Endothelial cell of umbilical vein (primary cell): ENCODE measurements at regions not wholly inside any gene's neighbourhood (a gene's known extent, or its start where the extent isn't known, plus 50 kb on each side); places are given as distances from the start of the nearest gene placed in this dataset.

Experiments
- BruUV-seq: library from RNA; stranded (reverse); fragments of 400-500 nt; replicated peaks from 2 replicates; lab custom pipeline; 2021; lab: Mats Ljungman, UMichigan
- CTCF ChIA-PET: fragments of 300-600, 350-600 bp; sonication (Branson Sonifier 250); formaldehyde crosslinking; loops from one replicate; lab custom pipeline; 2021; ENCODE audit warnings: antibody characterized with exemption, inconsistent platforms; lab: Charles Lee
- POLR2A ChIA-PET: fragments of 300-600, 350-600 bp; sonication (Branson Sonifier 250); formaldehyde crosslinking; loops from one replicate; lab custom pipeline; 2021; ENCODE audit warnings: antibody characterized with exemption, inconsistent platforms; lab: Charles Lee
- DNase-seq: peaks from one replicate; pipeline ENCODE4 v3.0.0-alpha.2; 2011; ENCODE audit warnings: low read depth, low spot score
- FAIRE-seq: peaks from 2 replicates; lab custom pipeline; 2011; peaks lifted over from hg19 to GRCh38; lab: Jason Lieb, UNC
- H2AFZ ChIP-seq: 2 replicates; pipeline ENCODE4 v1.6.0; 2012; ENCODE audit warnings: low read depth, low read length, control low read depth, inconsistent platforms
- H3K27ac ChIP-seq: 2 replicates; pipeline ENCODE4 v1.5.1; 2011; ENCODE audit warnings: low read depth, mild to moderate bottlenecking, control low read depth, low read length, moderate library complexity; ENCODE audit not compliant: insufficient read depth
- H3K27me3 ChIP-seq, 2 experiments: 2 replicates each; pipeline versions ENCODE4 v1.6.0 to v1.6.1; 2011; ENCODE audit warnings: low read length in 2 of 2, mixed read lengths in 1 of 2; ENCODE audit not compliant: control insufficient read depth in 2 of 2, insufficient read depth in 2 of 2
- H3K36me3 ChIP-seq, 2 experiments: 2 replicates in 1 of 2; 3 replicates in 1 of 2; pipeline ENCODE4 v1.5.1; 2011; ENCODE audit warnings: low read length in 2 of 2, mild to moderate bottlenecking in 1 of 2, moderate library complexity in 1 of 2; ENCODE audit not compliant: control insufficient read depth in 2 of 2, insufficient read depth in 2 of 2; ENCODE audit errors: extremely low read depth in 1 of 2
- H3K4me1 ChIP-seq: 3 replicates; pipeline ENCODE4 v1.5.1; 2011; ENCODE audit warnings: mild to moderate bottlenecking, low read length; ENCODE audit not compliant: control insufficient read depth, insufficient read depth; ENCODE audit errors: extremely low read depth
- H3K4me2 ChIP-seq: 2 replicates; pipeline ENCODE4 v1.6.1; 2011; ENCODE audit warnings: low read length, control low read depth, mixed read lengths; ENCODE audit not compliant: insufficient read depth
- H3K4me3 ChIP-seq, 3 experiments: fragments of 200-600 bp in 1 of 3; sonication (generic), shearing (Covaris generic) in 1 of 3; replicated peaks in 1 of 3; 2 replicates each; pipeline ENCODE4 v1.5.1; 2011 to 2016; ENCODE audit warnings: control low read depth in 3 of 3, low read length in 3 of 3, mild to moderate bottlenecking in 2 of 3, inconsistent platforms in 1 of 3, low read depth in 1 of 3, moderate library complexity in 1 of 3; ENCODE audit not compliant: insufficient read depth in 1 of 3
- H3K79me2 ChIP-seq: 2 replicates; pipeline ENCODE4 v1.6.0; 2012; ENCODE audit warnings: low read length, inconsistent platforms; ENCODE audit not compliant: control insufficient read depth, insufficient read depth
- H3K9ac ChIP-seq: replicated peaks from 2 replicates; pipeline ENCODE3; 2011; ENCODE audit warnings: low read length, control low read depth; ENCODE audit not compliant: insufficient read depth; ENCODE audit errors: extremely low read depth
- H3K9me1 ChIP-seq: replicated peaks from 3 replicates; pipeline ENCODE4 v1.6.0; 2011; ENCODE audit warnings: mild to moderate bottlenecking, low read length; ENCODE audit not compliant: control insufficient read depth, insufficient read depth; ENCODE audit errors: extremely low read depth
- H3K9me3 ChIP-seq: replicated peaks from 2 replicates; pipeline ENCODE4 v1.5.1; 2012; ENCODE audit warnings: low read length, inconsistent platforms; ENCODE audit not compliant: control insufficient read depth, insufficient read depth
- H4K20me1 ChIP-seq: replicated peaks from 2 replicates; pipeline ENCODE3; 2011; ENCODE audit warnings: mild to moderate bottlenecking, low read length; ENCODE audit not compliant: control insufficient read depth, insufficient read depth; ENCODE audit errors: extremely low read depth
- CTCF ChIP-seq, 2 donors: IDR thresholded peaks; 1 replicate in 1 of 2; 2 replicates in 1 of 2; pipeline ENCODE4 v1.5.1; 2011; ENCODE audit warnings: low read length in 2 of 2, mild to moderate bottlenecking in 2 of 2, moderate library complexity in 2 of 2, control low read depth in 1 of 2, inconsistent platforms in 1 of 2, low read depth in 1 of 2; ENCODE audit not compliant: insufficient read depth in 1 of 2; ENCODE audit errors: extremely low read depth in 1 of 2
- EZH2 ChIP-seq: IDR thresholded peaks from 2 replicates; pipeline ENCODE4 v1.6.1; 2012; ENCODE audit warnings: borderline replicate concordance, low read depth, mild to moderate bottlenecking, moderate library complexity, low read length, inconsistent platforms; ENCODE audit not compliant: severe bottlenecking
- FOS ChIP-seq: IDR thresholded peaks from 2 replicates; pipeline ENCODE4 v1.6.1; 2011; ENCODE audit warnings: mild to moderate bottlenecking, low read length, moderate library complexity, borderline replicate concordance; ENCODE audit not compliant: insufficient read depth
- GATA2 ChIP-seq: IDR thresholded peaks from 2 replicates; pipeline ENCODE4 v1.7.0; 2011; ENCODE audit warnings: low read depth, mild to moderate bottlenecking, moderate library complexity, mixed read lengths, low read length; ENCODE audit not compliant: insufficient read length, insufficient read depth
- JUN ChIP-seq: IDR thresholded peaks from 2 replicates; pipeline ENCODE4 v1.6.1; 2011; ENCODE audit warnings: borderline replicate concordance, low read depth; ENCODE audit not compliant: insufficient read length, insufficient read depth
- MAX ChIP-seq: IDR thresholded peaks from 2 replicates; pipeline ENCODE4 v1.6.1; 2011; ENCODE audit not compliant: insufficient read depth, insufficient read length
- MYC ChIP-seq: IDR thresholded peaks from one replicate; pipeline ENCODE4 v1.6.1; 2011; ENCODE audit warnings: mild to moderate bottlenecking, low read depth, low read length
- POLR2A ChIP-seq: IDR thresholded peaks from 2 replicates; pipeline ENCODE4 v1.6.1; 2012; ENCODE audit warnings: low read depth, mild to moderate bottlenecking, control low read depth, low read length
- POLR2AphosphoS5 ChIP-seq: IDR thresholded peaks from 2 replicates; pipeline ENCODE4 v1.6.1; 2012; ENCODE audit warnings: low read depth, mild to moderate bottlenecking, control low read depth, low read length, moderate library complexity; ENCODE audit not compliant: insufficient read depth
- dilution Hi-C: fragments of 300-500 bp; cut with MboI; formaldehyde crosslinking; loops from one replicate; pipeline ENCODE4 v1.15.0; 2019; ENCODE audit warnings: low sequenced_read_pairs; ENCODE audit not compliant: extremely low pct_ligation_motif_present
- intact Hi-C: fragments of 100-400 bp; cut with micrococcal nuclease; formaldehyde crosslinking; loops from one replicate; pipeline ENCODE4 v1.10.0; 2022

- dilution Hi-C loops: no loop called here
- DNase-seq (no peak), FAIRE-seq (no peak)
- H3K36me3 ChIP-seq: no peaks in the 10 kb centered on the region
- TF ChIP-seq EZH2 (no peak), MYC (no peak), JUN (no peak), POLR2A (no peak)
- H3K4me2 ChIP-seq: no peak overlapping the region
- no peaks in the 10 kb centered on the region for H3K9me1 ChIP-seq
- BruUV-seq: no TSS peak
- H3K79me2 ChIP-seq: no peaks in the 10 kb centered on the region
- no peak overlapping the region for H2AFZ ChIP-seq
- no peaks in the 10 kb centered on the region for H3K9me3 ChIP-seq
- POLR2A ChIA-PET: no interaction called here
- H3K27me3 ChIP-seq: no peaks in the 10 kb centered on the region
- H3K4me1 ChIP-seq: peaks cover 7% of the 10 kb centered on the region
- CTCF ChIA-PET: no interaction called here
- intact Hi-C loops: no loop called here
- H3K4me3 ChIP-seq: no peak overlapping the region
- no peak overlapping the region for H3K9ac ChIP-seq
- H4K20me1 ChIP-seq: no peaks in the 10 kb centered on the region
- H3K27ac ChIP-seq: no peak overlapping the region
Measured at GRCh38 chr18:44517136-44517535, 163.6 kb upstream of the SETBP1 start.

GRCh38 chr18:44518091-44518615 lies 162.5 kb upstream of the SETBP1 start:
- Histone ChIP-seq H2AFZ (peak overlapping the region; percentile 26), H3K4me2 (no peak overlapping the region), H4K20me1 (no peaks in the 10 kb centered on the region), H3K9ac (no peak overlapping the region), H3K27ac (no peak overlapping the region), H3K36me3 (no peaks in the 10 kb centered on the region), H3K9me3 (no peaks in the 10 kb centered on the region), H3K79me2 (no peaks in the 10 kb centered on the region), H3K9me1 (no peaks in the 10 kb centered on the region), H3K4me1 (peaks cover 7% of the 10 kb centered on the region), H3K4me3 (no peak overlapping the region), H3K27me3 (no peaks in the 10 kb centered on the region)
- no TSS peak for BruUV-seq
- TF ChIP-seq JUN (no peak), CTCF (IDR thresholded peaks at IDR 0.05; ENCODE audit: extremely low read depth in 1 of 2, insufficient read depth in 1 of 2, low read depth in 1 of 2, low read length in 2 of 2) (no peak), MAX (no peak), FOS (no peak), POLR2A (no peak), POLR2AphosphoS5 (no peak), EZH2 (no peak), MYC (no peak), GATA2 (no peak)
- ChIA-PET CTCF (no interaction called here), POLR2A (no interaction called here)
- FAIRE-seq (no peak), DNase-seq (no peak)
- intact Hi-C loops: no loop called here
- dilution Hi-C loops: no loop called here
